Stimulated activated CD4-positive, alpha-beta T cell treated with anti-CD3 and anti-CD28 coated beads, Interleukin-15, amount 100 ng/mL, for 48 hours (primary cell): ENCODE measurements at regions not wholly inside any gene's neighbourhood (a gene's known extent, or its start where the extent isn't known, plus 50 kb on each side); places are given as distances from the start of the nearest gene placed in this dataset.

Experiments used
- DNase-seq, 2 donors: peaks; one replicate each; pipeline ENCODE4 v3.0.0-alpha.2; 2020; ENCODE audit warnings: low read depth in 2 of 2

DNA sequence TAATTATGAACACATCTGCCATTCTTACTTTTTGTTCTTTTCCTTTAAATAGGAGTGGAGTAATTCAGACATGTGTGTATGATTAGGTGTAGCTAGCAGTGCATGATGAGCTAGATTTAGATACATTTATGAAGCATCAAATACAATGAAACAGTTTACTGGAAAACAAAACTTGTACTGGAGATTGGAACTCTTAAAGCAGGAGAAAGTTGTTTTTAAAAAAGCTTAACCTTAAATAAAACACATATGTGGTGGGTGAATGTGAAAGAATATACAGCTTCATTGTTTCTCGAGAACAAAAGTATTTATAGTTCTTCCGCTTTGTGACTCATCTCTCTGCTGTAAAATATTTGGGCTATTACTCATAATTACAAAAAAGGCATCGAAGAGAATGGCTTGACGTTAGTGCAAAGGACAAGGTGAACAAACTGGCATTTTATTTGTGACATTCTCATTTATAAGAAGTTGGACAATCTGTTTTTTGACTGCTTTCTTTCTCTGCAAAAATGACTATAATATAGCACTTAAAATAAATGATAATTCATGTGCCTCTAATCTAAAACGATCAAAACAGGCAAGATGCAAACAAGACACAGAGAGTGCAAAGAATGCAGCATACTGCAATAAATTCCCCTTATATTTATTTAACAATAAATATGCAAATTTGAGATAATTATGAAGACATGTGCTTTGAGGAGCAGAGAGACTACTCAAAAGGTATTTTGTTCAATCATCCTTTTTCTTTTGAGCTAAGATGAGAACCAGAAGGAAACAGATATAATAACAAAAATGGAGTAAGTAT lies 478.8 kb downstream of the CETN3 start:
- DNase-seq = no peak

DNA sequence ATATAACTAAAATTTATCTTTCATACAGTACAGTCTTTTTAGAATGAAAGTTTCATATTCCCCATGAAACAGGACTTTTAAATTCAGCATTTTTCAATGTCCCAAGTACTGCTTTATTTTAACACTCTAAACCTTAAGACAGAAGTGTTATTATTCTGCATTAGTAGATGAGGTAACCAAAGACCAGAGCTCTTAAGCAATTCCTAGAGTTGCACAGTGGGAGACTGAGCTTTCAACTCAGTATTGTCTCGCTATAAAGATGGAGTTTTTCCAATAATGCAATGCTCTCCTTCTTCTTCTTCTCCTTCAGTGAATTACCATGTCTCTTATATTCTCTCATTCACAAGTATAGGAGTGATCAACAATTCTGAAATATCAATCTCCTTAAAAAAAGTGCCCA lies 479.7 kb downstream of the CETN3 start:
- no peak for DNase-seq

DNA sequence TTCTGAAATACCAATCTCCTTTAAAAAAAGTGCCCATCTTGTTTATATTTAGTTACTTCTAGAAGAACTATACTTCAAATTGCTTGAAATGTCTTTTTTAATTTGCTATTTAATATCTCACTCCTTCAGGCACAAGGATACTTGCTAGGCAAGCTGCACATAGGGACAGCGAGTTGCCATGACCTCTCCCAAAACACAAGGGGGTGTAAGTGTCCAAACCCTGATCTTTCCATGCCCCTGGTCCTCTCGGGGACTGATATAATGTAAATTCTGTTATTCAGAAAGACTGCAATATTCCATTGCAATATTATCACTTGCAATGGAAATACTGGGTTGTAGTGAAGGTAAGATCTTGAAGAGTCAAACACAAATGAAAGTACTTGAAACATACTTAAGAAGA lies 480.4 kb downstream of the CETN3 start:
- DNase-seq = no peak

- DNase-seq = no peak
Observed at GRCh38 chr5:89922161-89922560, 487.4 kb downstream of the CETN3 start.

DNA sequence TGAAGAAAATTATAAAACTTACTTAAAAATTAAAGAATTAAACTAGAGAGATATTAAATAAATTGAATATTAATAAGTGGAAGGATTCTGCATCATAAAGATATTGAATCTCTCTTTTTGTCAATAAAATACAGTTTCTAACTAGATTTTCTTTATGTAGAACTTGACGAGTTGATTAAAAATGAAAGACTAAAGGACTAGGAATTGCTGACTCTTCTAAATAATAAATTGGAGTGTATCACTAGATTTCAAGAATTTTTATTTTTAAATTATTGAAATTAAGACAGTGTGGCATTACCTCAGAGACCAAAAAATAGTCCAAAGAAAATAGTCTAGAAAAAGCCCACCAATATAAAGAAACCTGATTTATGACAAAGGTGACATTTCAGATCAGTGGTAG lies 492.4 kb downstream of the CETN3 start:
- no peak for DNase-seq

- DNase-seq = no peak
Observed at GRCh38 chr5:89916131-89916530, 493.4 kb downstream of the CETN3 start.

DNA sequence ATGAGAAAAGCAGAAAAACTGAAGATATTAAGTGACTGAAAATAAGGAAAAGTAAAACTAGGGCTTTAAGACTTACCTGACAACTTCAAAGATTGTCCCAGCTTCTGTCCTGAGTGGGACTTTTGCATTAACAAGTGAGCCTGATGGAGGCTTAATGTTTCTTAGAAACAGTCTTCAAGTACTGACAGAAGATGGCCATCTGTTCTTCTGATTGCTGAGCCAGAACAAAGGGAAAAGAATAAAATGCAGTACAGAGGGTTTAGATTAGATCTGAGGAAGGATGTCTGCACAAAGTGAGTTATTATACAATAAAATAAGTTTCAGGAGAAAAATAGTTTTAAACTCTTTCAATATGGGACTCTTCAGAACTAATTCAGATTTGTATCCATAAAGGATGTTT lies 500.7 kb downstream of the CETN3 start:
- DNase-seq = no peak

GRCh38 chr5:89904442-89904841 lies 505.1 kb downstream of the CETN3 start:
- DNase-seq = no peak

- DNase-seq = no peak
Observed at GRCh38 chr5:89901983-89902382, 507.6 kb downstream of the CETN3 start.

- no peak for DNase-seq
Observed at GRCh38 chr5:89901346-89901745, 508.2 kb downstream of the CETN3 start.

GRCh38 chr5:89900346-89900745 lies 509.2 kb downstream of the CETN3 start:
- DNase-seq = no peak

GRCh38 chr5:89899559-89899958 lies 510.0 kb downstream of the CETN3 start:
- DNase-seq = no peak

GRCh38 chr5:89893546-89893945 lies 516.0 kb downstream of the CETN3 start:
- no peak for DNase-seq

DNA sequence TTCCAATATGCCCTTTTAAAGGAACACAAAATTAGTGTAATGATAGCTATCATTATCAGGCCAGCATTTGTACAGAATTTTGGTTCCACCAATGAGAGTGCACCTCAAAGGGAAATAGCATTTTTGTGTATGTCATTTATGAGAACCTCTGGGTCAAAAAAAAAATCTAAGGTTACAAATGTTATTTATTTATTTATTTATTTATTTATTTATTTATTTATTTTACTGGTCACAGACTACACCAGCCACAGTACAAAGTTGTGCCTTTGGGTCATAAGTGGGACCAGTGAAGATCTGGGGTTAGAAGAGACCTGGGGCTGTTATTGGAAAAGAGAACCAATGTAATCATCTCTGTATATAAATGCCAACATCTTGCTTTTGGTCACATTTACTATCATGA lies 523.9 kb downstream of the CETN3 start:
- no peak for DNase-seq

DNA sequence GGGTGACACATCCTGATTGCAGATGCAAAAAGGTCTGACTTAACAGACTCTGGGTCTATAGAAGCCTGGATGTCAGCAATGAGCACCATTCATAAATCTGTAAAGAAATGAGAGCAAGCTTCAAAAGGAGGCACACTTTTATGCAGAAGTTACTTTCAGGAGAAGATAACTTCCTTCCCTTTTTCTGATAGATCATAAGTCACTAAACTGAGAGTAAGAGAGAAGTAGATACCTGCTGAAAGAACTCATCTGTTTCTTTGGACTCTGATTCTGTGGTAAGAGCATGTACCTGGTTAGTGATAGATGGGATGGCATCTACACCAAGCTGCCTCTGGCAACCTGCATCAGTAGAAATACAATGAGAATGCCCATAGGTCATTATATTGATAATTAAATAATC lies 525.6 kb downstream of the CETN3 start:
- no peak for DNase-seq

DNA sequence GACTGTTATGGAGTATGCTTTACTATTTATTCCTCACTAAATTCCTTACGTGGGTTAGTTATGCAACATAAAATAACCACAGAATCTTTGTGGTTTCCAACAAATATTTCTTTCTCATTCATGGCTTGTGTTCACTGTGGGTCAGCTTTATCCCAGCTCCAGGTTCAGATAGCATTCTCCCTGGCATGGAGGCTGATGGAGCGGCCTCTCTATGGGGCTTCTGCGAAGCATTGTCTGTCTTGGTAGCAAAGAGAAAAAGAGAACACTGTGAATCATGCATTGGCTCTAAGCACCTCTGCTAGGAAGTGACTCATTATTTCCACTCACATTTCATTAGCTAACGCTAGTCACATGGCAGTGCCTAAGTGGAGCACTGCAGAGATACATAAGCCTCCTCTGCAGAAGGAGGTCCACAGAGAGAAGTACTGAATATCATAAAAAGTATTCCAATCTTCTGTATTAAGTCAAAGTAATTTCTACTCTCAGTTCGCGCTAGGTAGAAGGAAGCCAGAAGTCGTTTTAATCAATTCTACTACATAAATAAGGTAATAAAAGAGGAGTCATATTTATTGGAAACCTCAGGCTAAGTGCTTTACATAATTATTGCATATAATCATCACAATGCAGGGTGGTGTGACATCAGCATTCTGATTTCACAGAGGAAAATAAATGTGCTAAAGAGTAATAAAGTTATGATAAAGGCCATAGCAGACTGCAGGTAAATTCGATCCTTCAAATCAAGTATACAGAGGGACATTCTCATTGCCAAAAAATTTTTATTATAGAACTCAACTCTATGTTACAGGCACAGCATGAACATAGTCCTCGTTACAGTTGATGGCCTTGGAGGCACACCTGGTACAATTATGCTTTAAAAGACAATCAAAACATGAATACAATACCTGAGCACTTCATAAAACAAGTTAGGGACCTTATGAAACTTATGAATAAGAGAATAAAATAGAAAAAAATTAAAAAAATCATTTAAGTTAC lies 531.1 kb downstream of the CETN3 start:
- DNase-seq = no peak

GRCh38 chr5:89871906-89872305 lies 537.6 kb downstream of the CETN3 start:
- DNase-seq = no peak

DNA sequence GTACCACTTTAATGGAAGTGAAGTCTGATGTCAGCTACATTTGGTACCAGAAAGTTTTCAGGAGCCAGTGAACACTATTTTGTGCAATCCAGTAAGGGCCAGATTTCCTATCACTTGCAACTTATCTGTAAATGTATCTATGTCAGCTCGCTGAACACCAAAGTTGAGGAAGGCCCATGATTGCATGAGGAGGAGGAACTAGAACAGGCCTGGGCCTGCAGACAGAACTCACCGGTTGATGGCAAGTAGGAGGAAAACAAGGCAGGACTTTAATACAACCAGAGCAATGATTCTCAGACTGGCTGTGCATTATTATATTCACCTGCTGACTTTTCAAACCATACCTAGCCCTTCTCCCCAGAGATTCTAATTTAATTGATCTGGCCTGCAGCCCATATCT lies 540.2 kb downstream of the CETN3 start:
- DNase-seq = no peak

DNA sequence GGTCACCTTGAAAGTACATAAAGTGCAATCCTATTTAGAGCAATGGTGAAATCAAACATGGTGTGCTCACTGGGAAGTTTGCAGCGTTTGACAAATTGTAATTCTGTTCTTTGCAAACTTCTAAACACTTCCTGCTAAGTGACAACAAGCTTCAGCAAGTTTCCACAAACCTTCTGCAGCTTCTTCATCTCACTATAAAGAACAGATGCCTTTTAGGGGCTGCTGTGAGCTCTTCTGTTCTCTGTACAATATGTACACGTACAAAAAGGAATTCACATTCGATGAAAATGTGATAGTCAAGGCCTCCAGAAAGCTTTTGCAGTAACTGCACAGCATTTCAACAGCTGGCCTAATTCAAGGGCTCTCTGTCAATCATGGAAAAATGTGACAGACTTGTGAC lies 543.1 kb downstream of the CETN3 start:
- no peak for DNase-seq

GRCh38 chr5:89864941-89865340 lies 544.6 kb downstream of the CETN3 start:
- no peak for DNase-seq

DNA sequence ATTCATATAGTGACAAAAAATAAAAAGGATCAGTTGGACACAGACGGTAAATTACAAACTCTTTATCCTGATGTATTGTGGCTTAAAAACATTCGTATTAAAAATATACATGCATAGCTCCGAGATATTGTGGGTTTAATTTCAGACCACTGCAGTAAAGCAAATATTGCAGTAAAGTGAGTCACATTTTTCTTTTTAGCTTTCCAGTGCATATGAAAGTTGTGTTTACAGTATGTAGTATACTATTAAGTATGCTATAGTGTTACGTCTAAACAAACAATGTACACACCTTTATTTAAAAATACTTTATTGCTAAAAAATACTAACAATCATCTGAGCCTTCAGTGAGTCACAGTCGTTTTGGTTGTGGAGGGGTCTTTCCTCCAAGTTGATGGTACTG lies 551.8 kb downstream of the CETN3 start:
- DNase-seq = no peak

GRCh38 chr5:89855417-89855816 lies 554.1 kb downstream of the CETN3 start:
- no peak for DNase-seq

DNA sequence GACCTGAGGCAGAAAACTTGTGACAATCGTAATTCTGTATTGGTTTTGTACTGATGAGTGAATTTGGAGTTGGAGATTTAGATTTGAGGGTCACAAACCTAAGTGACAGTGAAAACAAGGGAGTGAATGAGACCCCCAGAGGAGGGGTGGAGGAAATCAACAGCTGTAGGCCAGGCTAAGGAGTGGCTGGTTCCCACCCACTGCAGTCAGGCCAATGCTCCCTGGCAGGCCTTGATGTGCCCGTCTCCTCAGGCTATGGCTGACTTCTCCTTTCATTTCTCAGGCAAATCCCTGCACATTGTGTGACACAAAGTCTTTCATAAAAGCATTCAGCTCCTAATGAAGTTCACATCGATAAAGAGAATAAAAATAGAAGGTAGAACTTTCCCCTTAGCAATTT lies 557.6 kb downstream of the CETN3 start:
- no peak for DNase-seq
